ENCODE measurements at regions not wholly inside any gene's neighbourhood (a gene's known extent, or its start where the extent isn't known, plus 50 kb on each side); places are given as distances from the start of the nearest gene placed in this dataset.

DNA sequence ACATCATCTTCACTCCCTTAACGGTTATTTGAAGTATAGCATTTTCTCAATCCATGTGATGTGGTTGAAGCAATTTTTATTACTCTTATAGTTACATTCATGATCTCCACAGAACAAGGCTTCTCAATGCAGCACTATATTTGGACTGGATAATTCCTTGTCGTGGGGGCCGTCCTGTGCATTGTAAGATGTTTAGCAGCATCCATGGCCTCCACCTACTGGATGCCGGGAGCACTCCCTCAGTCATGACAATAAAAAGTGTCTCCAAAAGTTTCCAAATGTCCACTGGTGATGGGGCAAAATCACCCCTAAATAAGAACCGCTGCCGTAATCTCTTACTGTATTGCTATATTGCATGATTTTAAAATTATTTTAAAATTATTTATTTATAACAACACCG, 110.6 kb upstream of the DDX18 start:
- TF ChIP-seq, protein P1, sequence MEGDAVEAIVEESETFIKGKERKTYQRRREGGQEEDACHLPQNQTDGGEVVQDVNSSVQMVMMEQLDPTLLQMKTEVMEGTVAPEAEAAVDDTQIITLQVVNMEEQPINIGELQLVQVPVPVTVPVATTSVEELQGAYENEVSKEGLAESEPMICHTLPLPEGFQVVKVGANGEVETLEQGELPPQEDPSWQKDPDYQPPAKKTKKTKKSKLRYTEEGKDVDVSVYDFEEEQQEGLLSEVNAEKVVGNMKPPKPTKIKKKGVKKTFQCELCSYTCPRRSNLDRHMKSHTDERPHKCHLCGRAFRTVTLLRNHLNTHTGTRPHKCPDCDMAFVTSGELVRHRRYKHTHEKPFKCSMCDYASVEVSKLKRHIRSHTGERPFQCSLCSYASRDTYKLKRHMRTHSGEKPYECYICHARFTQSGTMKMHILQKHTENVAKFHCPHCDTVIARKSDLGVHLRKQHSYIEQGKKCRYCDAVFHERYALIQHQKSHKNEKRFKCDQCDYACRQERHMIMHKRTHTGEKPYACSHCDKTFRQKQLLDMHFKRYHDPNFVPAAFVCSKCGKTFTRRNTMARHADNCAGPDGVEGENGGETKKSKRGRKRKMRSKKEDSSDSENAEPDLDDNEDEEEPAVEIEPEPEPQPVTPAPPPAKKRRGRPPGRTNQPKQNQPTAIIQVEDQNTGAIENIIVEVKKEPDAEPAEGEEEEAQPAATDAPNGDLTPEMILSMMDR (conservative IDR thresholded peaks at IDR 0.05; ENCODE audit: low read depth, low read length) = no peak
- no peak for TF ChIP-seq FOS (IDR thresholded peaks at IDR 0.05; ENCODE audit: low read depth, low read length)
- no peak for TF ChIP-seq MAZ (IDR thresholded peaks at IDR 0.05; ENCODE audit: borderline replicate concordance, low read depth, low read length)
- TF ChIP-seq MXI1 (IDR thresholded peaks at IDR 0.05; ENCODE audit: borderline replicate concordance, low read depth, low read length) = no peak
- no peak for TF ChIP-seq POLR2A (IDR thresholded peaks at IDR 0.05; ENCODE audit: low read depth, low read length)
- no peak for TF ChIP-seq CEBPB (IDR thresholded peaks at IDR 0.05; ENCODE audit: low read depth, low read length)
- TF ChIP-seq RCOR1 (IDR thresholded peaks at IDR 0.05; ENCODE audit: insufficient replicate concordance, low read length) = no peak
- TF ChIP-seq NFE2L2 (IDR thresholded peaks at IDR 0.05; ENCODE audit: low read depth, low read length) = no peak
